ENCODE measurements at regions not wholly inside any gene's neighbourhood (a gene's known extent, or its start where the extent isn't known, plus 50 kb on each side); places are given as distances from the start of the nearest gene placed in this dataset.

GRCh38 chr2:238747114-238747513 lies 100.8 kb upstream of the TWIST2 start:
- Histone ChIP-seq H3K36me3 (ENCODE audit: control insufficient read depth in 4 of 4, insufficient read depth in 4 of 4, low read length in 4 of 4) (no peaks in the 10 kb centered on the region), H3K4me1 (ENCODE audit: control insufficient read depth in 5 of 5, insufficient read depth in 5 of 5, low read length in 5 of 5) (no peaks in the 10 kb centered on the region), H3K9me3 (ENCODE audit: control insufficient read depth in 4 of 4, insufficient read depth in 3 of 4, low read length in 3 of 4) (peaks cover 0 to 8% (median 3%) of the 10 kb centered on the region in 4 donors), H3K27ac (ENCODE audit: low read depth in 1 of 2, low read length in 1 of 2) (no peak overlapping the region), H3K9ac (ENCODE audit: insufficient read depth in 1 of 2, low read length in 2 of 2) (no peak overlapping the region), H3K27me3 (ENCODE audit: control insufficient read depth in 3 of 3, insufficient read depth in 3 of 3, low read length in 2 of 3) (peaks cover 0 to 3% (median 0%) of the 10 kb centered on the region in 3 donors), H3K4me3 (no peak overlapping the region)
- ATAC-seq (ENCODE audit: insufficient read depth, low FRiP score) = no peak
- 79 to 87% methylated on average over 18 of the region's 18 CpGs for WGBS, 2 donors
- DNase-seq = no peak
- no peak for TF ChIP-seq CTCF (IDR thresholded peaks at IDR 0.05; ENCODE audit: control extremely low read depth, extremely low read depth)

GRCh38 chr2:238747557-238747956 lies 100.3 kb upstream of the TWIST2 start:
- ATAC-seq (ENCODE audit: insufficient read depth, low FRiP score) (no peak), DNase-seq (no peak)
- no peaks in the 10 kb centered on the region for H3K36me3 ChIP-seq (ENCODE audit: control insufficient read depth in 4 of 4, insufficient read depth in 4 of 4, low read length in 4 of 4)
- no peak overlapping the region for H3K4me3 ChIP-seq
- no peak for TF ChIP-seq CTCF (IDR thresholded peaks at IDR 0.05; ENCODE audit: control extremely low read depth, extremely low read depth)
- 79 to 97% methylated on average over 3 of the region's 3 CpGs for WGBS, 2 donors
- H3K27ac ChIP-seq (ENCODE audit: low read depth in 1 of 2, low read length in 1 of 2) = no peak overlapping the region
- peaks cover 0 to 8% (median 3%) of the 10 kb centered on the region in 4 donors for H3K9me3 ChIP-seq (ENCODE audit: control insufficient read depth in 4 of 4, insufficient read depth in 3 of 4, low read length in 3 of 4)
- H3K27me3 ChIP-seq (ENCODE audit: control insufficient read depth in 3 of 3, insufficient read depth in 3 of 3, low read length in 2 of 3) = peaks cover 0 to 3% (median 0%) of the 10 kb centered on the region in 3 donors
- H3K9ac ChIP-seq (ENCODE audit: insufficient read depth in 1 of 2, low read length in 2 of 2) = no peak overlapping the region
- H3K4me1 ChIP-seq (ENCODE audit: control insufficient read depth in 5 of 5, insufficient read depth in 5 of 5, low read length in 5 of 5) = no peaks in the 10 kb centered on the region

- ATAC-seq (ENCODE audit: insufficient read depth, low FRiP score) (no peak), DNase-seq (no peak)
- Histone ChIP-seq H3K4me3 (no peak overlapping the region), H3K9ac (ENCODE audit: insufficient read depth in 1 of 2, low read length in 2 of 2) (no peak overlapping the region), H3K9me3 (ENCODE audit: control insufficient read depth in 4 of 4, insufficient read depth in 3 of 4, low read length in 3 of 4) (peaks cover 0 to 8% (median 3%) of the 10 kb centered on the region in 4 donors), H3K27me3 (ENCODE audit: control insufficient read depth in 3 of 3, insufficient read depth in 3 of 3, low read length in 2 of 3) (peaks cover 0 to 3% (median 0%) of the 10 kb centered on the region in 3 donors), H3K4me1 (ENCODE audit: control insufficient read depth in 5 of 5, insufficient read depth in 5 of 5, low read length in 5 of 5) (no peaks in the 10 kb centered on the region), H3K36me3 (ENCODE audit: control insufficient read depth in 4 of 4, insufficient read depth in 4 of 4, low read length in 4 of 4) (no peaks in the 10 kb centered on the region), H3K27ac (ENCODE audit: low read depth in 1 of 2, low read length in 1 of 2) (no peak overlapping the region)
- WGBS, 2 donors = 94 to 96% methylated on average over 3 of the region's 3 CpGs
- TF ChIP-seq CTCF (IDR thresholded peaks at IDR 0.05; ENCODE audit: control extremely low read depth, extremely low read depth) = no peak
These were observed 97.5 kb upstream of the TWIST2 start for GRCh38 chr2:238750212-238750904.
